ENCODE measurements at regions not wholly inside any gene's neighbourhood (a gene's known extent, or its start where the extent isn't known, plus 50 kb on each side); places are given as distances from the start of the nearest gene placed in this dataset.

DNA sequence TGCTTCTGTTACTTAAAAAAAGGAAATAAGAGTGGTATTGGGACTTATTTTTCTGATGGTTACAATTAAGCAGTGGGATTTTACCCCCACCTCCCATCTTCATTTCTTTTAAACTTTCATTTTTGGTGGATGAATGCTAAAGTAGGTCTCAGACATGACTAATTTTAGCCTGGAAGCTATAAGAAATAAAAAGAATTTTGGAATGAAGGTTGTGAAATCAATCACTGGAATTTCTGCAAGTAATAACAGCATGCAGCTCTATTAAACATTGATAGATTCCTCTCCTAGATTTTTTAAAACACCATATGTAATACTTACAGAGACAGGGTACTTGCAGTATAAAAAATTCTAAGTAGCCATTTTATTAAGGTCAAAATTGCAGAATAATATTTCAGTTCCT lies 164.2 kb upstream of the CLEC14A start:
- ATAC-seq = no peak
- POLR2A ChIA-PET = no interaction called here

DNA sequence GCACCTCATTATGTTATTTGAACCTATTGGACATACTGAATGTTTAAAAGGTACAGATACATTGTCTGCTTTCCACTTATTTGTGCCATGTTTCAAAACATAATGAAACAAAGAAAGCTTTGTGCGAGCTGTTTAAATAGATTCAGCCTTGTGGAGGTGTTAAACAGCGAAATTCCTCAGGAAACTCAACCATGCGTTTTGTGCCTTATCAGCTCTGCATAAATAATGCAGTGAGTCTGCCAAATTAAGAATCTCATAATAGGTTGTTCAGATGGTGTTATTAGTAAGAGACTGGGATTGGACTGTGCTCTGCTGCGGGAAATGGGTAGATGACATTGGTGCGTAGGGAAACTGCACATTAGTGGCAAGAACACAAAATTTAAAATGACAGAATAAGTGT lies 163.7 kb upstream of the CLEC14A start:
- no peak overlapping the region for H3K4me3 ChIP-seq (ENCODE audit: low read depth in 2 of 2, low read length in 2 of 2)
- H3K27ac ChIP-seq (ENCODE audit: low read length) = no peak overlapping the region
- no peak for ATAC-seq
- H3K4me1 ChIP-seq (ENCODE audit: control insufficient read depth, insufficient read depth, low read length) = no peaks in the 10 kb centered on the region
- no peak for DNase-seq (ENCODE audit: low read depth, low spot score)
- no peaks in the 10 kb centered on the region for H3K27me3 ChIP-seq (ENCODE audit: control insufficient read depth, insufficient read depth, low read length)
- H3K36me3 ChIP-seq (ENCODE audit: control insufficient read depth, insufficient read depth, low read length) = no peaks in the 10 kb centered on the region
- in situ Hi-C loops (cut with HindIII; ENCODE audit: low pct_unique_long_range_greater_than_20kb, low sequenced_read_pairs) (no loop called here), intact Hi-C loops (cut with micrococcal nuclease; ENCODE audit: unreplicated experiment) (no loop called here)
- ChIA-PET POLR2A (no interaction called here), CTCF (no interaction called here)
- BruUV-seq (replicated peaks) = no TSS peak
- TF ChIP-seq, protein P1, sequence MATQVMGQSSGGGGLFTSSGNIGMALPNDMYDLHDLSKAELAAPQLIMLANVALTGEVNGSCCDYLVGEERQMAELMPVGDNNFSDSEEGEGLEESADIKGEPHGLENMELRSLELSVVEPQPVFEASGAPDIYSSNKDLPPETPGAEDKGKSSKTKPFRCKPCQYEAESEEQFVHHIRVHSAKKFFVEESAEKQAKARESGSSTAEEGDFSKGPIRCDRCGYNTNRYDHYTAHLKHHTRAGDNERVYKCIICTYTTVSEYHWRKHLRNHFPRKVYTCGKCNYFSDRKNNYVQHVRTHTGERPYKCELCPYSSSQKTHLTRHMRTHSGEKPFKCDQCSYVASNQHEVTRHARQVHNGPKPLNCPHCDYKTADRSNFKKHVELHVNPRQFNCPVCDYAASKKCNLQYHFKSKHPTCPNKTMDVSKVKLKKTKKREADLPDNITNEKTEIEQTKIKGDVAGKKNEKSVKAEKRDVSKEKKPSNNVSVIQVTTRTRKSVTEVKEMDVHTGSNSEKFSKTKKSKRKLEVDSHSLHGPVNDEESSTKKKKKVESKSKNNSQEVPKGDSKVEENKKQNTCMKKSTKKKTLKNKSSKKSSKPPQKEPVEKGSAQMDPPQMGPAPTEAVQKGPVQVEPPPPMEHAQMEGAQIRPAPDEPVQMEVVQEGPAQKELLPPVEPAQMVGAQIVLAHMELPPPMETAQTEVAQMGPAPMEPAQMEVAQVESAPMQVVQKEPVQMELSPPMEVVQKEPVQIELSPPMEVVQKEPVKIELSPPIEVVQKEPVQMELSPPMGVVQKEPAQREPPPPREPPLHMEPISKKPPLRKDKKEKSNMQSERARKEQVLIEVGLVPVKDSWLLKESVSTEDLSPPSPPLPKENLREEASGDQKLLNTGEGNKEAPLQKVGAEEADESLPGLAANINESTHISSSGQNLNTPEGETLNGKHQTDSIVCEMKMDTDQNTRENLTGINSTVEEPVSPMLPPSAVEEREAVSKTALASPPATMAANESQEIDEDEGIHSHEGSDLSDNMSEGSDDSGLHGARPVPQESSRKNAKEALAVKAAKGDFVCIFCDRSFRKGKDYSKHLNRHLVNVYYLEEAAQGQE (IDR thresholded peaks at IDR 0.05; ENCODE audit: insufficient read depth in 1 of 2, low read depth in 2 of 2, low read length in 1 of 2) = no peak
- TF ChIP-seq TCF7L2 (IDR thresholded peaks at IDR 0.05; ENCODE audit: low read depth, low read length) = no peak
- no peak for TF ChIP-seq SIN3A (IDR thresholded peaks at IDR 0.05; ENCODE audit: borderline replicate concordance, insufficient read depth, low read depth, low read length)
- no peak for TF ChIP-seq POLR2AphosphoS5 (IDR thresholded peaks at IDR 0.05; ENCODE audit: low read depth, low read length)
- TF ChIP-seq, protein P2, sequence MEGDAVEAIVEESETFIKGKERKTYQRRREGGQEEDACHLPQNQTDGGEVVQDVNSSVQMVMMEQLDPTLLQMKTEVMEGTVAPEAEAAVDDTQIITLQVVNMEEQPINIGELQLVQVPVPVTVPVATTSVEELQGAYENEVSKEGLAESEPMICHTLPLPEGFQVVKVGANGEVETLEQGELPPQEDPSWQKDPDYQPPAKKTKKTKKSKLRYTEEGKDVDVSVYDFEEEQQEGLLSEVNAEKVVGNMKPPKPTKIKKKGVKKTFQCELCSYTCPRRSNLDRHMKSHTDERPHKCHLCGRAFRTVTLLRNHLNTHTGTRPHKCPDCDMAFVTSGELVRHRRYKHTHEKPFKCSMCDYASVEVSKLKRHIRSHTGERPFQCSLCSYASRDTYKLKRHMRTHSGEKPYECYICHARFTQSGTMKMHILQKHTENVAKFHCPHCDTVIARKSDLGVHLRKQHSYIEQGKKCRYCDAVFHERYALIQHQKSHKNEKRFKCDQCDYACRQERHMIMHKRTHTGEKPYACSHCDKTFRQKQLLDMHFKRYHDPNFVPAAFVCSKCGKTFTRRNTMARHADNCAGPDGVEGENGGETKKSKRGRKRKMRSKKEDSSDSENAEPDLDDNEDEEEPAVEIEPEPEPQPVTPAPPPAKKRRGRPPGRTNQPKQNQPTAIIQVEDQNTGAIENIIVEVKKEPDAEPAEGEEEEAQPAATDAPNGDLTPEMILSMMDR (IDR thresholded peaks at IDR 0.05) = no peak
- no peaks in the 10 kb centered on the region for H3K9me3 ChIP-seq (ENCODE audit: control insufficient read depth, insufficient read depth, low read depth, low read length)

More for the DNA sequence above, 164.2 kb upstream of the CLEC14A start:
- Histone ChIP-seq H3K36me3 (ENCODE audit: control insufficient read depth, insufficient read depth, low read length) (no peaks in the 10 kb centered on the region), H3K4me1 (ENCODE audit: control insufficient read depth, insufficient read depth, low read length) (no peaks in the 10 kb centered on the region), H3K4me3 (ENCODE audit: low read depth in 2 of 2, low read length in 2 of 2) (no peak overlapping the region), H3K27ac (ENCODE audit: low read length) (no peak overlapping the region), H3K9me3 (ENCODE audit: control insufficient read depth, insufficient read depth, low read depth, low read length) (no peaks in the 10 kb centered on the region), H3K27me3 (ENCODE audit: control insufficient read depth, insufficient read depth, low read length) (no peaks in the 10 kb centered on the region)
- no peak for DNase-seq (ENCODE audit: low read depth, low spot score)
- in situ Hi-C loops (cut with HindIII; ENCODE audit: low pct_unique_long_range_greater_than_20kb, low sequenced_read_pairs) = no loop called here
- intact Hi-C loops (cut with micrococcal nuclease; ENCODE audit: unreplicated experiment) = no loop called here
- CTCF ChIA-PET = no interaction called here
- no TSS peak for BruUV-seq (replicated peaks)
- TF ChIP-seq SIN3A (IDR thresholded peaks at IDR 0.05; ENCODE audit: borderline replicate concordance, insufficient read depth, low read depth, low read length) (no peak), POLR2AphosphoS5 (IDR thresholded peaks at IDR 0.05; ENCODE audit: low read depth, low read length) (no peak), TCF7L2 (IDR thresholded peaks at IDR 0.05; ENCODE audit: low read depth, low read length) (no peak)
- TF ChIP-seq, protein P1 (IDR thresholded peaks at IDR 0.05; ENCODE audit: insufficient read depth in 1 of 2, low read depth in 2 of 2, low read length in 1 of 2) = no peak
- TF ChIP-seq, protein P2 (IDR thresholded peaks at IDR 0.05) = no peak

Measured in Panc1 (cell line).